K562 (cell line): ENCODE measurements at regions not wholly inside any gene's neighbourhood (a gene's known extent, or its start where the extent isn't known, plus 50 kb on each side); places are given as distances from the start of the nearest gene placed in this dataset.

ENCODE experiments used
- ATAC-seq: fragments of 200-7000 bp; cut with Tn5 transposase; 3 replicates; pipeline ENCODE4 v1.9.1; 2020; ENCODE audit warnings: moderate library complexity
- BruUV-seq: library from RNA; stranded (reverse); fragments of 400-500 nt; replicated peaks from 2 replicates; lab custom pipeline; 2021; lab: Mats Ljungman, UMichigan
- CTCF ChIA-PET: fragments of 300-600 bp; formaldehyde crosslinking; extraction: SDS; loops from one replicate; lab custom pipeline; 2021; ENCODE audit warnings: low intra/inter-chr PET ratio; lab: Yijun Ruan, JAX
- POLR2A ChIA-PET: fragments of 300-600, 350-650 bp; sonication (Branson Sonifier 250); formaldehyde crosslinking; extraction: SDS; loops from one replicate; lab custom pipeline; 2021; ENCODE audit warnings: antibody characterized with exemption, inconsistent platforms; lab: Yijun Ruan, JAX
- DNase-seq, 4 experiments: peaks; one replicate each; pipeline versions ENCODE4 v3.0.0 to v3.0.0-alpha.2; 2011 to 2018; ENCODE audit warnings: low spot score in 3 of 4, mixed read lengths in 3 of 4; ENCODE audit errors: extremely low read depth in 1 of 4
- FAIRE-seq: peaks from 2 replicates; lab custom pipeline; 2011; peaks lifted over from hg19 to GRCh38; lab: Jason Lieb, UNC
- H2AFZ ChIP-seq: 2 replicates; pipeline ENCODE4 v1.6.0; 2011; ENCODE audit warnings: low read depth, low read length, control low read depth, inconsistent platforms
- H3K27ac ChIP-seq: fragments of 200-600 bp; 3 replicates; pipeline ENCODE4 v1.8.0; 2011; ENCODE audit warnings: low read depth, mild to moderate bottlenecking, control low read depth, inconsistent platforms, low read length, moderate library complexity, mixed read lengths; ENCODE audit errors: extremely low read depth
- H3K27me3 ChIP-seq, 2 experiments: fragments of 300-600 bp in 1 of 2; 2 replicates in 1 of 2; 3 replicates in 1 of 2; pipeline versions ENCODE4 v1.6.0 to v1.8.0; 2011; ENCODE audit warnings: inconsistent platforms in 2 of 2, low read length in 2 of 2, mild to moderate bottlenecking in 1 of 2, mixed read lengths in 1 of 2, moderate library complexity in 1 of 2; ENCODE audit not compliant: control insufficient read depth in 2 of 2, insufficient read depth in 2 of 2
- H3K36me3 ChIP-seq: fragments of 300-600 bp; 3 replicates; pipeline ENCODE4 v1.8.0; 2011; ENCODE audit warnings: mild to moderate bottlenecking, low read length, inconsistent platforms; ENCODE audit not compliant: control insufficient read depth, insufficient read depth
- H3K4me1 ChIP-seq, 2 experiments: fragments of 200-600 bp in 1 of 2; replicated peaks in 1 of 2; 2 replicates in 1 of 2; 3 replicates in 1 of 2; pipeline versions ENCODE4 v1.5.1 to v1.8.0; 2011; ENCODE audit warnings: inconsistent platforms in 2 of 2, low read length in 2 of 2, mild to moderate bottlenecking in 1 of 2, mixed read lengths in 1 of 2, moderate library complexity in 1 of 2; ENCODE audit not compliant: control insufficient read depth in 2 of 2, insufficient read depth in 2 of 2
- H3K4me2 ChIP-seq: 2 replicates; pipeline ENCODE4 v1.6.1; 2011; ENCODE audit warnings: low read length, control low read depth, inconsistent platforms, mixed read lengths; ENCODE audit not compliant: insufficient read depth
- H3K4me3 ChIP-seq: fragments of 200-600 bp; sonication (generic), shearing (Covaris generic); 2 replicates; pipeline ENCODE4 v1.5.1; 2016; ENCODE audit warnings: control low read depth, inconsistent platforms
- H3K79me2 ChIP-seq: fragments of 200-600 bp; 3 replicates; pipeline ENCODE4 v1.8.0; 2011; ENCODE audit warnings: low read length, inconsistent platforms; ENCODE audit not compliant: control insufficient read depth, insufficient read depth
- H3K9ac ChIP-seq, 2 experiments: 2 replicates each; pipeline versions ENCODE4 v1.6.0 to v1.6.1; 2011; ENCODE audit warnings: low read depth in 2 of 2, low read length in 2 of 2, control low read depth in 1 of 2, inconsistent platforms in 1 of 2, mild to moderate bottlenecking in 1 of 2, mixed read lengths in 1 of 2; ENCODE audit not compliant: insufficient read depth in 1 of 2
- H3K9me1 ChIP-seq: one replicate; pipeline ENCODE4 v1.6.0; 2011; ENCODE audit warnings: inconsistent platforms, mild to moderate bottlenecking, low read length, moderate library complexity; ENCODE audit not compliant: control insufficient read depth, insufficient read depth
- H3K9me3 ChIP-seq: replicated peaks from 2 replicates; pipeline ENCODE4 v1.5.1; 2011; ENCODE audit warnings: low read depth, low read length, inconsistent platforms; ENCODE audit not compliant: control insufficient read depth, insufficient read depth
- H4K20me1 ChIP-seq: replicated peaks from 2 replicates; pipeline ENCODE4 v1.6.1; 2011; ENCODE audit warnings: low read length, inconsistent platforms, mixed read lengths; ENCODE audit not compliant: control insufficient read depth, insufficient read depth
- CGGBP1 ChIP-seq: fragments of 250-450 bp; sonication (Bioruptor Pico); IDR thresholded peaks from 2 replicates; pipeline ENCODE4 v1.9.0; 2021; ENCODE audit warnings: mild to moderate bottlenecking
- ELF1 ChIP-seq: fragments of 200-800 bp; sonication (Bioruptor generic); IDR thresholded peaks from 2 replicates; pipeline ENCODE4 v1.6.1; 2016; ENCODE audit warnings: missing genetic modification characterization, missing compliant biosample characterization
- HDAC6 ChIP-seq: IDR thresholded peaks from 2 replicates; pipeline ENCODE4 v1.6.1; 2012; ENCODE audit warnings: low read depth, mild to moderate bottlenecking, control low read depth, inconsistent platforms, low read length, moderate library complexity
- HDGF ChIP-seq: fragments of 450-650 bp; IDR thresholded peaks from 2 replicates; pipeline ENCODE4 v1.6.1; 2016
- NELFE ChIP-seq: IDR thresholded peaks from 2 replicates; pipeline ENCODE4 v1.6.1; 2011; ENCODE audit warnings: mild to moderate bottlenecking; ENCODE audit not compliant: insufficient read depth, insufficient read length
- ZBTB40 ChIP-seq, 2 experiments: fragments of 450-650 bp in 1 of 2; sonication (generic) in 1 of 2; formaldehyde crosslinking in 1 of 2; IDR thresholded peaks; 2 replicates each; pipeline versions ENCODE4 v1.7.1 to v1.9.0; 2016 to 2022; ENCODE audit warnings: inconsistent platforms in 1 of 2, mild to moderate bottlenecking in 1 of 2, missing genetic modification reagents in 1 of 2
- in situ Hi-C: fragments of 300-500 bp; cut with MboI; formaldehyde crosslinking; loops from 4 replicates; pipeline ENCODE4 v1.15.0; 2018; ENCODE audit warnings: inconsistent platforms, mixed read lengths
- intact Hi-C: fragments of 100-400 bp; cut with micrococcal nuclease; formaldehyde crosslinking; loops from 2 replicates; pipeline ENCODE4 v1.14.2; 2022
- TF ChIP-seq, protein P1 (sequence below): fragments of 200-800 bp; sonication (Bioruptor generic); IDR thresholded peaks from 2 replicates; pipeline ENCODE4 v1.6.1; 2017; ENCODE audit warnings: missing genetic modification characterization, missing compliant biosample characterization

GRCh38 chr5:108606185-108606584, 141.5 kb upstream of the FER start:
- Histone ChIP-seq H4K20me1 (no peaks in the 10 kb centered on the region), H3K9me1 (no peaks in the 10 kb centered on the region), H3K9me3 (no peaks in the 10 kb centered on the region), H3K79me2 (no peaks in the 10 kb centered on the region), H3K4me2 (no peak overlapping the region), H2AFZ (no peak overlapping the region), H3K27ac (no peak overlapping the region), H3K27me3 (no peaks in the 10 kb centered on the region), H3K4me1 (no peaks in the 10 kb centered on the region), H3K4me3 (no peak overlapping the region), H3K9ac (no peak overlapping the region), H3K36me3 (no peaks in the 10 kb centered on the region)
- TF ChIP-seq HDAC6 (no peak), HDGF (no peak), ZBTB40 (IDR thresholded peaks at IDR 0.05) (no peak), ZBTB40 (CRISPR knock-in tag; IDR thresholded peaks at IDR 0.05) (no peak), CGGBP1 (no peak), NELFE (no peak), ELF1 (tag) (no peak)
- TF ChIP-seq, protein P1, sequence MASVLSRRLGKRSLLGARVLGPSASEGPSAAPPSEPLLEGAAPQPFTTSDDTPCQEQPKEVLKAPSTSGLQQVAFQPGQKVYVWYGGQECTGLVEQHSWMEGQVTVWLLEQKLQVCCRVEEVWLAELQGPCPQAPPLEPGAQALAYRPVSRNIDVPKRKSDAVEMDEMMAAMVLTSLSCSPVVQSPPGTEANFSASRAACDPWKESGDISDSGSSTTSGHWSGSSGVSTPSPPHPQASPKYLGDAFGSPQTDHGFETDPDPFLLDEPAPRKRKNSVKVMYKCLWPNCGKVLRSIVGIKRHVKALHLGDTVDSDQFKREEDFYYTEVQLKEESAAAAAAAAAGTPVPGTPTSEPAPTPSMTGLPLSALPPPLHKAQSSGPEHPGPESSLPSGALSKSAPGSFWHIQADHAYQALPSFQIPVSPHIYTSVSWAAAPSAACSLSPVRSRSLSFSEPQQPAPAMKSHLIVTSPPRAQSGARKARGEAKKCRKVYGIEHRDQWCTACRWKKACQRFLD, result no peak
- DNase-seq (no peak), FAIRE-seq (no peak), ATAC-seq (no peak)
- intact Hi-C loops, result no loop called here
- BruUV-seq, result no TSS peak
- ChIA-PET CTCF (no interaction called here), POLR2A (no interaction called here)
- in situ Hi-C loops, result no loop called here
